ENCODE measurements at regions not wholly inside any gene's neighbourhood (a gene's known extent, or its start where the extent isn't known, plus 50 kb on each side); places are given as distances from the start of the nearest gene placed in this dataset.

DNA sequence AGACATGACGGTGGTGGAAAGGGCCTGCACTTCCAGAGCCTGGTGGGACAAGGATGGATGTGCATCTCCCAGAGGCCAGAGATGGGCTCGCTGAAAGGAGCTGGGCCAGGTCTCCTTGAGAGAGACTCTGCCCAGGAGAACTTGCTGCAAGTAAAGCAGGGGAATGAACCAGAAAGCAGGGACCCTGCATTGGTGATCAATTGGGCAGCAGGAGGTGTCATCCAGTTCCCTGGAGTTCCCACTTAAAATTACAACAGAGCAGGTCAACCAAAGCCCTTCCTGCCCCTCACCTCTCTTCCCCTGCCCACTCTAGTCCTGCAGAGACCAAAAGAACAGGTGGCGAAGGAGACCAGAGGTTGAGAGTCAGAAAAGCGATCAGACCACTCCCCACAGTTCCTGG, 69.7 kb upstream of the CAB39 start:
- DNase-seq (ENCODE audit: low read depth) = no peak

DNA sequence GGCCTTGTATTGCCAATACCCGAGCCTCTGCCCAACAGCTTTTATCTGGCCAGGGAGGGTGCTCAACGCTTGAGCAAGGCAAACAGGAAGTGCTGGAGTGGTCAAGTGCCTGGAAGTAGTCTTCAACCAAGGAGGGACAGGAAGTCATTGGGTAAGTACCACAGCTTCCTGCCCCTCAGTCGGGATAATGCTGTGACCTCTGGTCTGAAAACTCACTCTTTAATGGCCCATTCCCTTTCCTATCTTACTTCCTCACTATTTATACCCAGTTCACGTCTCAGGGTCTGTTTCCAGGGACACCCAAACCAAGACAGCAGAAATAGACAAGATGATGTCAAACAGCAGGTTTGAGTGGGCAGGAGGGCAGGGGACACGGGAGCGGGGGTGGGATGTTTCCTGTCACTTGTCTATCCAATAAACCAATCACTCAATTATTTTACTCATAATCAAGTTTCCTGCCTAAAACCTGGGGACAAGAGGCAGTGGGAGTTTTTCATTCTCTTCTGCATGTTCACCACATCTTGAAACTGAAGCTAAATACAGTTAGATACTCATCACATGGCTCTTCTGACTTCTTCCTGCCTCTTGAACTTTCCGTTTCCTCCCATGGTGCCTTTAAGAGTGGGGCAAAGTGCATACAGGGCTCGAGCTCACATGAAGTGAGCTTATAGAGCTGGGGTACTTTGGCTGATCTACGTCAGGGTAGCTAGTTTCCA, 68.9 kb upstream of the CAB39 start:
- no peak for DNase-seq (ENCODE audit: low read depth)

DNA sequence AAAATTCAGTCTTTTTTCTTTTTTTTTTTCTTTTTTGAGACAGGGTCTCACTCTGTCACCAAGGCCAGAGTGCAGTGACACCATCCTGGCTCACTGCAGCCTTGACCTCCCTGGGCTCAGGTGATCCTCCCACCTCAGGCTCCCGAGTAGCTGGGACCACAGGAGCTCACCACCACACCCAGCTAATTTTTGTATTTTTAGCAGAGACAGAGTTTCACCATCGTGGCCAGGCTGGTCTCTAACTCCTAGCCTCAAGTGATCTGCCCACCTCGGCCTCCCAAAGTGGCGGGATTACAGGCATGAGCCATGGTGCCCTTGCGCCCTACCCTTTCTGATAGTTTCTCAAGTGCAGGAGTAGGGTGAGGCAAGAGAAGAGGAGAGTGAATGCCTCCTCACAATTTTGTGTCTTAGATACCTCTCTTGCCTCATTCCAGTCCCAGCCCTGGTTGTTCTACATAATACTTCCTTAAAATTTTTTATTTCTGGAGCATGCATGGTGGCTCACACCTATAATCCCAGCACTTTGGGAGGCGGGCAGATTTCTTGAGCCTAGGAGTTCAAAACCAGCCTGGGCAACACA, 68.2 kb upstream of the CAB39 start:
- no peak for DNase-seq (ENCODE audit: low read depth)

DNA sequence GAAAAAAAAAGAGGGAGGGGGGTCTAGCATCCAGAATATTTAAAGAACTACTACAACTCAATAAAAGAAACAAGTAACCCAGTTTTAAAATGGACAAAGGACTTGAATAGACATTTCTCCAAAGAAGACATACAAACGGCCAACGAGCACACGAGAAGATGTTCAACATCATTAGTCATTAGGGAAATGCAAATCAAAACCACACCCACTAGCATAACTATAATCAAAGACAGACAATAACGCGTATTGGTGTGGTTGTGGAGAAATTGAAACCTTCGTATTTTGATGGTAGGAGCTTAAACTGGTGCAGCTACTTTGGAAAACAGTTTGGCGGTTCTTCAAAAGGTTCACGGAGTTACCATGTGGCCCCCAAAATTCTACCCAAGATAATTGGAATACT, 64.3 kb upstream of the CAB39 start:
- no peak for DNase-seq (ENCODE audit: low read depth)

DNA sequence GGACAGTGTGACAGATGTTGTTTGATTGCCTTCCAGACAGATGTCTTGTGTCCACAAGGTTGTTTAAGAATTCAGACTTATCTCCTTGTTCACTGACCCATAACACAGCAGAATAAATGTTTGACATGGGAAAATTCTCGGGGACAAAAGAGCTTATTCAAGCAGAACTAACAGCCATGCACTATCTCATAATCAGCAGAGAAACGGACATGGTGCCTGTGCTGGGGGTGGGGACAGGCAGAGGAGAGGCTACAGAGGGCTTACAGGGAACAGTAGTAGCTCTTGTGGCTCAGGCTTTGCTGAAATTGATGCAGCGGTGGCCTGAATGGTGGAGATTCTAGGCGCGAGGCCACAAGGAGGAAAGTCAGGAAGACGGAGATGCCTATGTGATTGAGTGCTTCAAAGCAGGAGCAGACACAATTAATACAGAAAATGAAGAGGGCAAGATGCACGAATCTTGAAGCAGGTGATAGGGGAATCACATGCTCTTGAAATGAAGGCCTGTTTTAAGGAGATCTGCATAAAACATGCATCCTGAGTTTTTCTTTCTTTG, 62.0 kb upstream of the CAB39 start:
- DNase-seq (ENCODE audit: low read depth) = peak; percentile 71

DNA sequence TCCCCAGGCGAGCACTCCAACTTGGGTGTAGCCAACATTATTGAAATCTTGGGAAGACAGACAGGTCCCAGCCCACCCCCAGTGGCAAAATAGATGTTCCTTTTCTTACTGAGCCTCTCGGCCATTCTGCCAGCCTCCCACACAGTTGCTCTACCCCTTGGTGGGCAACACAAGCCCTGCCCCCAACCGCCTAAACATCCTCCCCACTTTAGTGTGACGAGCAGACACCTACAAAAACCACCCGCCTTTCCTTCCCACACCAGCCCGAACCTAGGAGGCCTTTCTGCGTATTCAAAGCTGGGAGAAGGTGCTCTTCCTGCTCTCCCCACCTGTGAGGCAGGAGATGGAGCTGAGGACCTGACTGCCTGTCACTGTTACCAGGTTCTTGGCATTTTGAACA, 58.6 kb upstream of the CAB39 start:
- DNase-seq (ENCODE audit: low read depth) = no peak

DNA sequence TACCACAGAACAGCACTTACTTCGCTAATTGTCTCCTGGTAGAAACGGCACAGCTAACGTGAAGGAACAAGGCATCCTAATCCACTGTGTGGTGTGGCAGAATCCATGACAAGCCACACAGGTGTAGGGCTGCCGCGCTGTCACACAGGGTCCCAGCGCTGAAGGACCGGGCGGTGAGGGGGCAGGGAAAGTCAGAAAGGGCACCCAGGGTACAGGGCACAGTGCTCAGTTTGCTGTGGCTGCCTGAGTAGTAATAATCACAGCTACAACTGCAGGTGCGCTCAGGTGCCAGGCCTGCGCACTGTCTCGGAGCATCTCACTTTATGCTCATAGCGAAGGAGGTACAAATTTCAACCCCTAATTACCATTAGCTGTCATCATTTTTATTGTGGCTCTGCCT, 55.2 kb upstream of the CAB39 start:
- no peak for DNase-seq (ENCODE audit: low read depth)

DNA sequence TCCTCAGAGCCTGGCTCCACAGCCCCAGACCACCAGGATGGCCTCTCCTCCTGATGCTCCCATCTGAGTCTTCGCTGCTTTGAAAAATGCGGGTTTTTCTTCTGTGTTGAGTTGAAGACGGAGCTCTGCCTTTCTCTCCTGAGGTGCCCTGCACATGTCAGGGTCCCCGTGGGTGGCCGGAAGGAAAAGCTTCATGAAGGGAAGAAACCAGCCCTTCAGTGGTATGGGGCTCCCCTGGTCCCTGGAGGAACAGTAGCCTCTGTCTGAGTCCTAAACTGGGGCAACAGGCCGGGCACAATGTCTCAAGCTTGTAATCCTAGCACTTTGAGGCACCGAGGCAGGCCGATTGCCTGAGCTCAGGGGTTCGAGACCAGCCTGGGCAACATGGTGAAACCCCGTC, 54.7 kb upstream of the CAB39 start:
- DNase-seq (ENCODE audit: low read depth) = no peak

DNA sequence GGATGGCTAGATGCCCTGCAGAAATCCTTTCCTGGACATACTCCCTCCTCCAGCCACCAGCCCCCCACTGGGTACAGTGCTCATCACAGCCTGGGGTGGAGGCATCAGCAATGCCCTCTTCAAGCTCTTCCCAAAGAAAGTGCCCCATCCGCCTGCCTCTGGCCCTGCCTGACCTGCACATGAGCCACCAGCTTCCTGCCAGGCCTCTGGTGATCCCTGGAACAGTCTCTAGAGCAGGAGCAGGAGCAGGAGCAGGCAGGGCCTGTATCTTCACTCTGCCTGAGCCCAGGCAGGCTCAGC, 54.1 kb upstream of the CAB39 start:
- DNase-seq (ENCODE audit: low read depth) = no peak

DNA sequence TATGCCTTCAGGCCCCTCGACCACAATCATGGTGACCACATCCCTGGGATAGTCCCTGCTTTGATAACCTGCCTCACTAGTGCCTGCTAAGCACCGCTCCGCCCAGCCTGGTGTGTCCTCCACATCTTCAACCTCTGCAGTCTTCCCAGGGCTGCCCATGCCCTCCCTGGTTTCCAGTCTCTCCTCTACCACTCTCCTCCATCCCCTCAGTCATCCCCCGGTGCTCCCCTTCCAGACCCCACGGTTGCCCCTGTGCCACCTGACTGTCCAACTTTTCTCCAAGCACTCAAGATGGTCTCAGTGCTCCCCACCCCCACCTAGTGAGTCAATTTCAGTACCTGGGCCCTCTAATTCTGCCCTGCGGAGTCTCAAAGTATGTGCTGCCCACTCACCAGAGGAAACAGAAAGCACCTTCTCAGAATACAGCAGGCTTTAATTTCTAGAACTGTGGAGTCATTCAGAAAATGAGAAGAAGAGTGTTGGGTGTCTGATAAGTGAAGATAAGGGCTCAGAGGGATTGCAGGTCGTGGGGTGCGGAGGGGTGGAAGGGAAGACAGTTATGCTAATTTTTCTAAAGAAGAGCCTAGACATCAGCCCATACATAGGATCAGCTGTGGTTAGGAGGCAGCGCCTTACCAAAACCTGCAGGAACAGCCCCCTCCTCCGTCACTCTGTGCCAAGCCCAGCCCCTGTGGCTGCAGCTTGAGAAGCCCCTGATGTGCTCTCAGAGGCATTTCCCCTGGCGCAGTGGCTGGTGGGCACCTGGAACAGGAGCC, 53.6 kb upstream of the CAB39 start:
- DNase-seq (ENCODE audit: low read depth) = no peak

DNA sequence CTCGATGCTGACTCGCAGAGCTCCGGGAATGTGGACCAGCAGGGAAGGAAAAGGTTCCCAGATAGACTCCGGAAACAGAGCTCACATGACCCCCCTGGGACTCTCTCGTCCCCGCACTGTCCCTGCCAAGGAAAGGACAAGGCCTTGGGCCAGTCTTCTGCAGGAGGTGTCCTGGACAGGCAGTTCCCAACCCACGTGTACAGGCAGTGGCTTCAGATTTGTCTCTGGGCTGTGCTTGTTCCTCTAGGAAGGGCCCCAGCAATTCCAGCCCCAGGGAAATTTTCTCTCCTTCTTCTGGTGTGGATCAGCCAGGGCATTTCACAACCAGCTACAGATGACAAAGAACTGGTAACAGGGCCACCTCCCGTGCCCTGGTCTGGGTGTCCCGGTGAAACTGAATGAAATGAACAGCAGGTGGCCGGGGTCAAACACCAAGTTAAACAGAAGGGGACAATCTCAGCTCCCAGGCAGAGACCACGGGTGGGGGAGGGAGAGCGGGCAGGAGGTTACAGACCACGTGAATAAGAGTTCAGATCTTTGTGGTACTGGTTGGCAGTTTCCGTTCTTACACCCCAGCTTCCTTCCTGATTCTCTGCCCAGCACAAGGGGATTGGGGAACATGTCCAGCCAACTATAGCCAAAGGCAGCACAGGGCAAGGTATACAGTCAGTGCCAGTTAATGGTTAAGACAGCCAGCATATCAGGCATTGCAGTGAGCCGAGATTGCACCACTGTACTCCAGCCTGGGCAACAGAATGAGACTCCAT, 52.2 kb upstream of the CAB39 start:
- DNase-seq (ENCODE audit: low read depth) = no peak

DNA sequence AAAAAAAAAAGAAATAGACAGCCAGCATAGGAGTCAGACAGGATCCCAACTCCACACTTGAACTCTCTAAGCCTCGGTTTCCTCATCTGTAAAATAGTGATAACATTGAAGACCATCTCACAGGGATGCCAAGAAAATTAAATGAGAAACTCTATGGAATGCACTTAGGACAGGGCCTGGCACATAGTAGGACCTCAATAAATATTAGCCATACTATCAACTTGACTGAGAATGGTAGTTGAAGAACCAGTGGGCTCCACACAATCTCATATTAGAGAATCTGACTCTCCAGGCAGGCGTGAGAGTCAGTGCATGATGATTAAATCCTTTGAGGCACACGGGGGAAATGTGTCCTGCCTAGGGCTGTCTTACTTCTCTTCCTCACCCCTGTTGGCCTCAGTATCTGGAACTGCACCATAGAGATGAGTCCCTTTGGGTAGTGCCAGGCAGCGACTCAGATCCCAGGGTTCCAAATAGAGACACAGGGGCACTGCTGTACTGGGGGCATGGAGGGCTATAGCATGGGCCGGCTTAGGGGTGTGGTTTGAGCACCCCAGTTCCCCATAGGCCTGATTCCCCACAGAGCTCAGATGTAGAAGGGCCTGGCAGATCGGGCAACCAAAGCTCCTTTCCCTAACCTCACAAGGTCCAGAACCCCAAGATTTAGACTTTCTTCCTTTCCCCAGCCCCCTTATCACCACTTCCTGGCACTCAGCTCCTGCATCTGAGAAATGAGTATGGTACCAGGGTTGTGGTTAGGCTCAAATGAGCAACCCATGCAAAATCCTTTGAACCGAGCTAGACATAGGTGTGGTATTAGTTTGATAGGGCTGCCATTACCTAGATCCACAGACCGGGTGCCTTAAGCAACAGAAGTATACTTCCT, 51.3 kb upstream of the CAB39 start:
- DNase-seq (ENCODE audit: low read depth) = no peak
